GM23338 (cell line): ENCODE measurements at regions not wholly inside any gene's neighbourhood (a gene's known extent, or its start where the extent isn't known, plus 50 kb on each side); places are given as distances from the start of the nearest gene placed in this dataset.

Source experiments
- ATAC-seq: fragments of 200-7000 bp; cut with Tn5 transposase; 3 replicates; pipeline ENCODE4 v1.9.1; 2020
- DNase-seq: peaks from one replicate; pipeline ENCODE4 v3.0.0-alpha.2; 2015; ENCODE audit warnings: low spot score
- H2AFZ ChIP-seq: fragments of 200-600 bp; sonication (generic); 2 replicates; pipeline ENCODE4 v1.8.0; 2016; ENCODE audit warnings: antibody characterized with exemption, mild to moderate bottlenecking, moderate library complexity
- H3F3A ChIP-seq: fragments of 200-600 bp; sonication (generic); replicated peaks from 2 replicates; pipeline ENCODE4 v1.8.0; 2017; ENCODE audit warnings: antibody characterized with exemption, mixed run types, low read depth
- H3K27ac ChIP-seq: fragments of 200-600 bp; sonication (generic); 2 replicates; pipeline ENCODE4 v1.6.1; 2016; ENCODE audit warnings: low read depth
- H3K27me3 ChIP-seq: fragments of 200-600 bp; sonication (generic); 2 replicates; pipeline ENCODE4 v1.8.0; 2016; ENCODE audit warnings: mild to moderate bottlenecking, mixed run types, moderate library complexity; ENCODE audit not compliant: insufficient read depth
- H3K36me3 ChIP-seq: fragments of 200-600 bp; sonication (generic); 2 replicates; pipeline ENCODE4 v1.8.0; 2016; ENCODE audit warnings: mild to moderate bottlenecking; ENCODE audit not compliant: insufficient read depth
- H3K4me1 ChIP-seq: fragments of 200-600 bp; sonication (generic); 2 replicates; pipeline ENCODE4 v1.8.0; 2016; ENCODE audit warnings: mild to moderate bottlenecking, moderate library complexity; ENCODE audit not compliant: insufficient read depth
- H3K4me2 ChIP-seq: fragments of 200-600 bp; sonication (generic); 2 replicates; pipeline ENCODE4 v1.7.1; 2017; ENCODE audit warnings: mixed run types
- H3K4me3 ChIP-seq: fragments of 200-600 bp; sonication (generic); 2 replicates; pipeline ENCODE4 v1.6.1; 2016; ENCODE audit warnings: mixed run types
- H3K79me2 ChIP-seq: fragments of 200-600 bp; sonication (generic); replicated peaks from 2 replicates; pipeline ENCODE4 v1.8.0; 2017; ENCODE audit warnings: mild to moderate bottlenecking; ENCODE audit not compliant: insufficient read depth
- H3K9me2 ChIP-seq: fragments of 200-600 bp; sonication (generic); 2 replicates; pipeline ENCODE4 v1.8.0; 2017; ENCODE audit not compliant: insufficient read depth
- H4K20me1 ChIP-seq: fragments of 200-600 bp; sonication (generic); replicated peaks from 2 replicates; pipeline ENCODE4 v1.8.0; 2017; ENCODE audit warnings: mild to moderate bottlenecking; ENCODE audit not compliant: insufficient read depth
- H3K27ac Mint-ChIP-seq: 2 replicates; pipeline ENCODE4 v1.8.0; 2020; ENCODE audit warnings: inconsistent platforms, mild to moderate bottlenecking, moderate library complexity, mixed read lengths
- H3K27me3 Mint-ChIP-seq: 3 replicates; pipeline ENCODE4 v1.8.0; 2022; ENCODE audit warnings: low read depth, mild to moderate bottlenecking, moderate library complexity, mixed read lengths, inconsistent platforms; ENCODE audit not compliant: insufficient read depth, poor library complexity
- H3K36me3 Mint-ChIP-seq: 3 replicates; pipeline ENCODE4 v1.8.0; 2021; ENCODE audit warnings: low read depth, mild to moderate bottlenecking, inconsistent platforms, moderate library complexity, mixed read lengths
- H3K4me1 Mint-ChIP-seq: 3 replicates; pipeline ENCODE4 v1.8.0; 2020; ENCODE audit warnings: mild to moderate bottlenecking, inconsistent platforms, mixed read lengths
- H3K4me3 Mint-ChIP-seq: 3 replicates; pipeline ENCODE4 v1.8.0; 2021; ENCODE audit warnings: moderate library complexity, mild to moderate bottlenecking, inconsistent platforms, mixed read lengths
- H3K9me3 Mint-ChIP-seq: 3 replicates; pipeline ENCODE4 v1.8.0; 2020; ENCODE audit warnings: moderate library complexity, mild to moderate bottlenecking, inconsistent platforms, mixed read lengths
- CREB1 ChIP-seq: fragments of 250-450 bp; sonication (Bioruptor Pico); IDR thresholded peaks from 2 replicates; pipeline ENCODE4 v1.5.0; 2020; ENCODE audit warnings: low read depth, mild to moderate bottlenecking, moderate library complexity
- CTCF ChIP-seq, 2 experiments: fragments of 200-600 bp in 1 of 2; sonication (generic) in 1 of 2; conservative IDR thresholded peaks; 2 replicates each; pipeline versions ENCODE4 v1.5.1 to v1.6.1; 2016 to 2017; ENCODE audit warnings: antibody characterized with exemption in 2 of 2, low read depth in 2 of 2, mild to moderate bottlenecking in 2 of 2, moderate library complexity in 1 of 2
- ETS1 ChIP-seq: IDR thresholded peaks from 2 replicates; pipeline ENCODE4 v1.6.1; 2016; ENCODE audit warnings: antibody characterized with exemption
- EZH2 ChIP-seq: fragments of 200-600 bp; sonication (generic); IDR thresholded peaks from one replicate; pipeline ENCODE4 v1.8.0; 2017; ENCODE audit warnings: antibody characterized with exemption, mild to moderate bottlenecking, low read depth; ENCODE audit not compliant: unreplicated experiment
- EZH2phosphoT487 ChIP-seq: fragments of 200-600 bp; sonication (generic); IDR thresholded peaks from one replicate; pipeline ENCODE4 v1.8.1; 2018; ENCODE audit warnings: antibody characterized with exemption; ENCODE audit not compliant: unreplicated experiment
- JUNB ChIP-seq: IDR thresholded peaks from one replicate; pipeline ENCODE4 v1.6.1; 2016; ENCODE audit warnings: antibody characterized with exemption; ENCODE audit not compliant: unreplicated experiment
- NANOG ChIP-seq: IDR thresholded peaks from 2 replicates; pipeline ENCODE4 v1.6.1; 2016; ENCODE audit warnings: antibody characterized with exemption, borderline replicate concordance
- POLR2AphosphoS5 ChIP-seq: IDR thresholded peaks from 2 replicates; pipeline ENCODE4 v1.6.1; 2016; ENCODE audit warnings: antibody characterized with exemption, low read depth
- REST ChIP-seq: IDR thresholded peaks from one replicate; pipeline ENCODE4 v1.6.1; 2018; ENCODE audit warnings: antibody characterized with exemption; ENCODE audit not compliant: unreplicated experiment
- STAT1 ChIP-seq: IDR thresholded peaks from one replicate; pipeline ENCODE4 v1.6.1; 2016; ENCODE audit warnings: antibody characterized with exemption; ENCODE audit not compliant: unreplicated experiment
- ZNF462 ChIP-seq: fragments of 250-450 bp; sonication (Bioruptor Pico); IDR thresholded peaks from 2 replicates; pipeline ENCODE4 v1.5.0; 2020; ENCODE audit warnings: mild to moderate bottlenecking, moderate library complexity

GRCh38 chr1:29581256-29581655 lies 344.9 kb downstream of the PTPRU start:
- no peaks in the 10 kb centered on the region for H4K20me1 ChIP-seq
- no peak overlapping the region for H3K4me2 ChIP-seq
- H3K4me3 Mint-ChIP-seq = no peak overlapping the region
- TF ChIP-seq ETS1 (no peak), CREB1 (CRISPR knock-in tag) (no peak), STAT1 (no peak), REST (no peak), JUNB (no peak), EZH2 (no peak), ZNF462 (CRISPR knock-in tag) (no peak), EZH2phosphoT487 (no peak), CTCF (conservative IDR thresholded peaks at IDR 0.05; ENCODE audit: low read depth in 2 of 2) (no peak), POLR2AphosphoS5 (no peak), NANOG (no peak)
- H2AFZ ChIP-seq = no peak overlapping the region
- no peak overlapping the region for H3K27ac Mint-ChIP-seq
- no peak overlapping the region for H3K4me3 ChIP-seq
- H3K4me1 Mint-ChIP-seq = peaks cover 11% of the 10 kb centered on the region; the same call in 2 of the 3 replicates
- no peaks in the 10 kb centered on the region for H3K79me2 ChIP-seq
- no peak for DNase-seq
- H3K27ac ChIP-seq = no peak overlapping the region
- H3K9me2 ChIP-seq = no peaks in the 10 kb centered on the region
- no peaks in the 10 kb centered on the region for H3K4me1 ChIP-seq
- H3F3A ChIP-seq = no peaks in the 10 kb centered on the region
- ATAC-seq = no peak
- no peaks in the 10 kb centered on the region for H3K9me3 Mint-ChIP-seq
- peaks cover 6% of the 10 kb centered on the region for H3K27me3 Mint-ChIP-seq
- no peaks in the 10 kb centered on the region; the same call in 2 of the 3 replicates for H3K36me3 Mint-ChIP-seq
- no peaks in the 10 kb centered on the region for H3K36me3 ChIP-seq
- H3K27me3 ChIP-seq = no peaks in the 10 kb centered on the region
